NCI-H69 (cell line): ENCODE measurements at regions not wholly inside any gene's neighbourhood (a gene's known extent, or its start where the extent isn't known, plus 50 kb on each side); places are given as distances from the start of the nearest gene placed in this dataset.
A peak's percentile ranks its signal among the peaks of the same experiment; 100 is the strongest.
"Not testable (repeated sequence)": the region's sequence is repeated elsewhere in the genome, so short reads cannot be mapped to it uniquely, and the experiment has no call there.

Experiments used
- DNase-seq: peaks from one replicate; lab custom pipeline; 2025; lab: John Stamatoyannopoulos, UW

DNA sequence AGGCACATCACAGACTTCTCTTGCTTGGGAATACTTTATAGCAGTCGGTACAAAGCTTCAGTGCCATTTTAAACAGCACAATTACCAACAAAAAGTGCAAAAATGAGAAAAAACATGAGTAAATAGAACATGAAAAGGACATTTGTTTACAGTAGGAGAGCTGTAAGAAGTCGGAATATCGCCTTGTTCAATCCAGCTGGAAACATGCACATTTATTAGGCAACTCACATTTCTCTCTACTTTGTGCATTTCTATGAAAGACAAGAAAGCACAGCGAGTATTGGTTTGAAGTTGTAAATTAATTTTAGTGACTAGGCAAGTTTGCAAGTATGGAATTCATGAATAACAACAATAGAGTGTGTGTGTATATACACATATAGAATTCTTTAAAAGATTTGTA is 484.7 kb downstream of the DACH1 start:
- no peak for DNase-seq

GRCh38 chr13:71380191-71380590 is 486.8 kb downstream of the DACH1 start:
- DNase-seq, result no peak

GRCh38 chr13:71378961-71379905 is 487.8 kb downstream of the DACH1 start:
- no peak for DNase-seq

GRCh38 chr13:71374471-71375049 is 492.4 kb downstream of the DACH1 start:
- DNase-seq, result peak; percentile 54

DNA sequence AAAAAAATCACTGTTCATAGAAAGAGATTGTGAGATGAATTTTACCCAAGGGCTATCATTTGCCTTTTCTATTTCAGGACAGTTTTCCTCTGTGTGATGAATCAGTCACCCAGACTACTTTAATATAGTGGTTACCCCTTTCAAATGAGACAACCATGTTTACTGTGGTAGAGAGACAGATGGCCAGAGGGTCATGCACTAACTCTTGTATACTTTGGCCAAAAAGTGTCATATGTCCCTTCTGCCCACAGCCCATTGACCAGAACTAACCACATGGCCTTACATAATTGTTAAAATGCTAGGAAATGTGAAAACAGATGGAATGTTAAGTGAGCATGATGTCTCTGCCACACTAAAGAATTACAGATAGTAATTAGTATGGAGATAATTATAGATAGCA is 498.7 kb downstream of the DACH1 start:
- peak; percentile 93 for DNase-seq

- DNase-seq, result no peak
Measured at GRCh38 chr13:71360041-71360440, 507.0 kb downstream of the DACH1 start.

- DNase-seq, result no peak
Measured at GRCh38 chr13:71359641-71360040, 507.4 kb downstream of the DACH1 start.

- DNase-seq, result peak; percentile 51
Measured at GRCh38 chr13:71358218-71358617, 508.8 kb downstream of the DACH1 start.

DNA sequence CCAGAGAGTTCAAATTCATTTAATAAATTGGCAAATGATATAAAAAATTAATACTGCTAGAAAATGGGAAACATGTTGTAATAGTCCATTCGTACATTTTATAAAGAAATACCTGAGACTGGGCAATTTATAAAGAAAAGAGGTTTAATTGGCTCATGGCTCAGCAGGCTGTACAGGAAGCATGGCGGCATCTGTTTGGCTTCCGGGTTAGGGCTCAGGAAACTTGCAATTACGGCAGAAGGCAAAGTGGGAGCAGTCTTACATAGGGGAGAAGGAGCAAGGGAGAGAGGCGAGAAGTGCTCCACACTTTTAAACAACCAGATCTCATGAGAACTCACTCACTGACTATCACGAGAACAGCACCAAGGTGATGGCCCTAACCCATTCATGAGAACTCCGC is 512.0 kb downstream of the DACH1 start:
- peak; percentile 5 for DNase-seq

GRCh38 chr13:71350886-71351285 is 516.1 kb downstream of the DACH1 start:
- DNase-seq, result no peak

DNA sequence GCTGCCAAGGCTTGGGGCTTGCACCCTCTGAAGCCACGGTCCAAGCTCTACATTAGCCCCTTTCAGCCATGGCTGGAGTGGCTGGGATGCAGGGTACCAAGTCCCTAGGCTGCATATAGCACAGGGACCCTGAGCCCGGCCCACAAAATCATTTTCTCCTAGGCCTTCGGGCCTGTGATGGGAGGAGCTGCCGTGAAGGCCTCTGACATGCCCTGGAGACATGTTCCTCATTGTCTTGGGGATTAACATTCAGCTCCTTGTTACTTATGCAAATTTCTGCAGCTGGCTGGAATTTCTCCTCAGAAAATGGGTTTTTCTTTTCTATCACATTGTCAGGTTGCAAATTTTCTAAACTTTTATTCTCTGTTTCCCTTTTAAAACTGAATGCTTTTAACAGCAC is 521.1 kb downstream of the DACH1 start:
- DNase-seq, result not testable (repeated sequence)

GRCh38 chr13:71339736-71340135 is 527.3 kb downstream of the DACH1 start:
- no peak for DNase-seq

- DNase-seq, result no peak
Measured at GRCh38 chr13:71339005-71339404, 528.0 kb downstream of the DACH1 start.

GRCh38 chr13:71338070-71338469 is 528.9 kb downstream of the DACH1 start:
- DNase-seq, result no peak

- DNase-seq, result no peak
Measured at GRCh38 chr13:71327266-71327665, 539.7 kb downstream of the DACH1 start.

DNA sequence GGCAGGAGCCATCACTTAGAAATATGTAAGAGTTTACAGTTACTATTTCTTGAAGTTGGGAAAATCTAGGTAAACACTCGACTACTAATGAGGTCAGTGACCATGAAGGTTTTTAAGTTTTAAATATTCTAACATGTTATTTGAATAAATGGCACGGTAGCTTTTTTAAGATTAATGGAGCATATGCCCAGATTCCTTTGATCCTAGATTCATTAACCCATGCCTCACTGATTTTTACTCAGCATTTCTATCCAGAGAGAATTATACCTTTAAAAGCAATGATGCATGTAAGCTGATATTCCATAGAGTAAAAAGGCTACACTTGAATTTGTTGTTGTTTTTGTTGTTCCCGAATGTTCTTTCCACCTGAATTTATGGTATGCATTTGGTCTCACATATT is 541.4 kb downstream of the DACH1 start:
- DNase-seq, result peak; percentile 45

GRCh38 chr13:71323266-71323665 is 543.7 kb downstream of the DACH1 start:
- no peak for DNase-seq

- DNase-seq, result peak; percentile 69
Measured at GRCh38 chr13:71320452-71320851, 546.6 kb downstream of the DACH1 start.

GRCh38 chr13:71316792-71317363 is 550.1 kb downstream of the DACH1 start:
- peak; percentile 81 for DNase-seq

DNA sequence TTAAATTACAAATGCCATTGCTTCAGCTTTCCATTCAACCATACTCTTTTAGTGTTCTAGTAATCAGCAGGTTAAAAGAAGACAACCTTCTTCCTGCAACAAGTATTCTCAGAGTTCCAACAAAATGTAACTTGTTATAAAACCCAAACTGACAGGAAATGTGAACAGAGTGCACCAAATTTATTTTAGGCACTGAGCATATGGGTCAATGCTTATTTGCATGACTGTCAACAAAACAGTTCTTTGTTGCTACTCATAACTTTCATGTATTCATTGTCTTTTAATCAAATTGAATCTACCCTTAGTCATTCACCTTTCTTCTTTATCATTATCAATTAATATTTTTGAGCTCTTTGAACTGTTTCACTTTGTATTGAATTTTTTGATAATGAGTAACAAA is 554.1 kb downstream of the DACH1 start:
- DNase-seq, result no peak

DNA sequence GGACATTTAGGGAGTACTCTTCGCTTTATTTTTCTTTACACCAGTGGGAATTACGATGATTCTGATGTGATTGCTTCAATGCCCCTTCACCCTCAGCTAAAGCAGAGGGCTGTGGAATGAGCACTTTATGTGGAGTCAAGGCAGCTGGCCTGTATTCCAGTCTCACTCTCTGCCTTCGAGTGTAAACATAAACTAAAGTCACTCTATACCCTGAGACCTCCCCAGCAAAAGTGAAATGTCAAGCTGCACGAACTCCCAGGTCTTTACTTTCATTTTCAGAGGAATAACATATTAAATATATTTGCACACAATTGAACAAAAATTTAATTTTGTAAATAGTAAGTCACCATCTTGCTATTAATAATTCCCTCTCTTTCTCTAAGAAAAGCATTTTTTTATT is 557.1 kb downstream of the DACH1 start:
- no peak for DNase-seq

- DNase-seq, result no peak
Measured at GRCh38 chr13:71306821-71307220, 560.2 kb downstream of the DACH1 start.

DNA sequence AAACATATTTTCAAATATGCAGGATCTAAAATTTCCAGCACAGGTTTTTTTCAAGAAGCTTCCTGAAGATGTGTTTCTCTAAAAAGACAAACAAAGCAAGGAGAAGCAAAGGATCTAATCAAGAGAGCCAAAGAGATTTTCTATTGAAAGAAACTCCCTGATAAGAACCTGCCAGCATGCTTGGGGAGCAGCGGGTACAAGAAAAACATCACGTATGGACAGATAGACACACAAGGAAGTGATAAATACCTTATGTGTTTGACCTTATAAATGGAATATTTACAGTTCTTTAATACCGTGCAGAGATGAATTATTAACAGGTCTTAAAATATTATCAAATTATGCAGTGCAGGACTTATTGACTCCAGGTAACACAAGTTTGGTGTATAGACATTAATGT is 562.1 kb downstream of the DACH1 start:
- peak; percentile 14 for DNase-seq
